ENCODE measurements at regions not wholly inside any gene's neighbourhood (a gene's known extent, or its start where the extent isn't known, plus 50 kb on each side); places are given as distances from the start of the nearest gene placed in this dataset.

- H3K4me1 ChIP-seq (ENCODE audit: control insufficient read depth, insufficient read depth, low read length) = no peaks in the 10 kb centered on the region
- no peaks in the 10 kb centered on the region for H3K9me3 ChIP-seq (ENCODE audit: control insufficient read depth, insufficient read depth, low read depth, low read length)
- TF ChIP-seq ZFHX2 (tag by site-specific recombination; conservative IDR thresholded peaks at IDR 0.05) (no peak), ZNF510 (tag by site-specific recombination; IDR thresholded peaks at IDR 0.05; ENCODE audit: insufficient replicate concordance) (no peak), ZNF26 (tag by site-specific recombination; IDR thresholded peaks at IDR 0.05) (no peak), ZNF530 (tag by site-specific recombination; IDR thresholded peaks at IDR 0.05; ENCODE audit: low read depth) (no peak), ZNF16 (tag by site-specific recombination; IDR thresholded peaks at IDR 0.05; ENCODE audit: low read depth) (no peak), ZNF660 (tag by site-specific recombination; IDR thresholded peaks at IDR 0.05) (no peak), HOXC10 (CRISPR knock-in tag; IDR thresholded peaks at IDR 0.05) (no peak), SCRT1 (tag by site-specific recombination; IDR thresholded peaks at IDR 0.05; ENCODE audit: borderline replicate concordance) (no peak), ZNF391 (tag by site-specific recombination; IDR thresholded peaks at IDR 0.05; ENCODE audit: borderline replicate concordance, low read depth) (no peak), ZNF768 (tag by site-specific recombination; IDR thresholded peaks at IDR 0.05) (no peak), ZNF184 (tag by site-specific recombination; IDR thresholded peaks at IDR 0.05) (no peak), ZNF791 (tag by site-specific recombination; IDR thresholded peaks at IDR 0.05) (no peak), BCL6B (tag by site-specific recombination; IDR thresholded peaks at IDR 0.05) (no peak), ZNF658 (tag by site-specific recombination; IDR thresholded peaks at IDR 0.05) (no peak), KLF8 (tag by site-specific recombination; IDR thresholded peaks at IDR 0.05) (no peak), ZNF248 (tag by site-specific recombination; IDR thresholded peaks at IDR 0.05) (no peak), BCL11A (tag by site-specific recombination; IDR thresholded peaks at IDR 0.05; ENCODE audit: low read depth) (no peak), RBAK (tag by site-specific recombination; IDR thresholded peaks at IDR 0.05) (no peak)
- no peaks in the 10 kb centered on the region for H3K36me3 ChIP-seq (ENCODE audit: control insufficient read depth in 2 of 2, insufficient read depth in 1 of 2, low read length in 2 of 2)
- H3K27ac ChIP-seq (ENCODE audit: extremely low read depth, low read depth, low read length) = no peak overlapping the region
- CTCF ChIA-PET = no interaction called here
- POLR2A ChIA-PET = no interaction called here
- H3K4me3 ChIP-seq (ENCODE audit: low read depth, low read length) = no peak overlapping the region
These were observed 185.5 kb upstream of the DOK6 start for GRCh38 chr18:69215161-69215560.

GRCh38 chr18:69216321-69216720, 184.4 kb upstream of the DOK6 start:
- TF ChIP-seq IKZF3 (tag by site-specific recombination; IDR thresholded peaks at IDR 0.05) (no peak), PRDM6 (tag by site-specific recombination; IDR thresholded peaks at IDR 0.05) (no peak), SP3 (tag by site-specific recombination; IDR thresholded peaks at IDR 0.05) (no peak), ZSCAN30 (tag by site-specific recombination; IDR thresholded peaks at IDR 0.05) (no peak), ZNF26 (tag by site-specific recombination; IDR thresholded peaks at IDR 0.05) (no peak)
- no peak overlapping the region for H3K4me3 ChIP-seq (ENCODE audit: low read depth, low read length)
- CTCF ChIA-PET = no interaction called here
- H3K4me1 ChIP-seq (ENCODE audit: control insufficient read depth, insufficient read depth, low read length) = no peaks in the 10 kb centered on the region
- POLR2A ChIA-PET = no interaction called here
- H3K27ac ChIP-seq (ENCODE audit: extremely low read depth, low read depth, low read length) = no peak overlapping the region
- no peaks in the 10 kb centered on the region for H3K36me3 ChIP-seq (ENCODE audit: control insufficient read depth in 2 of 2, insufficient read depth in 1 of 2, low read length in 2 of 2)
- no peaks in the 10 kb centered on the region for H3K9me3 ChIP-seq (ENCODE audit: control insufficient read depth, insufficient read depth, low read depth, low read length)
